B cell (primary cell): ENCODE measurements at regions not wholly inside any gene's neighbourhood (a gene's known extent, or its start where the extent isn't known, plus 50 kb on each side); places are given as distances from the start of the nearest gene placed in this dataset.

Source experiments
- ATAC-seq: fragments of 200-7000 bp; cut with Tn5 transposase; one replicate; pipeline ENCODE4 v1.10.0; 2021; ENCODE audit warnings: low read depth, mild to moderate bottlenecking, moderate number of reproducible peaks, moderate library complexity
- CTCF ChIA-PET: fragments of 350-600 bp; sonication (Branson Sonifier 250); formaldehyde crosslinking; loops from one replicate; lab custom pipeline; 2021; ENCODE audit warnings: antibody characterized with exemption, inconsistent platforms; lab: Charles Lee
- POLR2A ChIA-PET: fragments of 350-600 bp; sonication (Branson Sonifier 250); formaldehyde crosslinking; loops from one replicate; lab custom pipeline; 2021; ENCODE audit warnings: antibody characterized with exemption; lab: Charles Lee
- DNase-seq: peaks from one replicate; pipeline ENCODE4 v3.0.0; 2013
- H2AFZ ChIP-seq: 2 replicates; pipeline ENCODE4 v1.6.1; 2012; ENCODE audit warnings: mild to moderate bottlenecking, low read depth, low read length; ENCODE audit not compliant: insufficient read depth, poor library complexity, severe bottlenecking
- H3K27ac ChIP-seq, 2 donors: 1 replicate in 1 of 2; 2 replicates in 1 of 2; pipeline ENCODE4 v1.5.1; 2012 to 2013; ENCODE audit warnings: low read length in 2 of 2, mild to moderate bottlenecking in 2 of 2, moderate library complexity in 1 of 2
- H3K27me3 ChIP-seq, 4 experiments: fragments of 200-600 bp in 1 of 4; sonication (generic) in 1 of 4; replicated peaks in 1 of 4; 1 replicate in 2 of 4; 2 replicates in 2 of 4; pipeline versions ENCODE4 v1.6.1 to v1.7.0; 2013 to 2016; ENCODE audit warnings: low read length in 3 of 4, mild to moderate bottlenecking in 2 of 4, mixed read lengths in 1 of 4, moderate library complexity in 1 of 4; ENCODE audit not compliant: insufficient read depth in 4 of 4, control insufficient read depth in 3 of 4; ENCODE audit errors: control extremely low read depth in 1 of 4
- H3K36me3 ChIP-seq, 2 experiments: replicated peaks in 1 of 2; 1 replicate in 1 of 2; 2 replicates in 1 of 2; pipeline versions ENCODE4 v1.6.1 to v1.7.1; 2013; ENCODE audit warnings: low read length in 1 of 2; ENCODE audit not compliant: insufficient read depth in 2 of 2, control insufficient read depth in 1 of 2; ENCODE audit errors: control extremely low read depth in 1 of 2, extremely low read depth in 1 of 2
- H3K4me1 ChIP-seq, 2 donors: fragments of 200-600 bp in 1 of 2; sonication (generic) in 1 of 2; 1 replicate in 1 of 2; 2 replicates in 1 of 2; pipeline versions ENCODE4 v1.5.1 to v1.6.1; 2013 to 2017; ENCODE audit warnings: low read length in 2 of 2; ENCODE audit not compliant: control insufficient read depth in 2 of 2, insufficient read depth in 2 of 2
- H3K4me2 ChIP-seq: replicated peaks from 2 replicates; pipeline ENCODE3; 2012; ENCODE audit warnings: mild to moderate bottlenecking, low read depth, low read length; ENCODE audit not compliant: poor library complexity, severe bottlenecking
- H3K4me3 ChIP-seq, 5 experiments: fragments of 200-600 bp in 1 of 5; sonication (generic) in 1 of 5; 1 replicate in 3 of 5; 2 replicates in 2 of 5; pipeline versions ENCODE4 v1.5.1 to v1.7.0; 2011 to 2016; ENCODE audit warnings: low read length in 4 of 5, mild to moderate bottlenecking in 4 of 5, low read depth in 2 of 5, control low read depth in 1 of 5, moderate library complexity in 1 of 5; ENCODE audit not compliant: insufficient read depth in 1 of 5; ENCODE audit errors: control extremely low read depth in 1 of 5, extremely low read depth in 1 of 5
- H3K79me2 ChIP-seq: fragments of 200-600 bp; sonication (generic); one replicate; pipeline ENCODE4 v1.6.0; 2016; ENCODE audit warnings: low read length; ENCODE audit not compliant: control insufficient read depth, insufficient read depth
- H3K9ac ChIP-seq: fragments of 200-600 bp; sonication (generic); 2 replicates; pipeline ENCODE4 v1.6.1; 2017; ENCODE audit warnings: mild to moderate bottlenecking, low read length, moderate library complexity
- H3K9me3 ChIP-seq, 3 donors: one replicate each; pipeline versions ENCODE4 v1.6.1 to v1.7.1; 2013; ENCODE audit warnings: low read length in 2 of 3; ENCODE audit not compliant: control insufficient read depth in 2 of 3, insufficient read depth in 1 of 3; ENCODE audit errors: control extremely low read depth in 1 of 3
- H4K20me1 ChIP-seq: 2 replicates; pipeline ENCODE4 v1.6.0; 2012; ENCODE audit warnings: mild to moderate bottlenecking, low read length; ENCODE audit not compliant: insufficient read depth, control insufficient read depth, poor library complexity, severe bottlenecking
- H3K27ac Mint-ChIP-seq: one replicate; pipeline ENCODE4 v1.8.0; 2021; ENCODE audit warnings: mixed read lengths
- H3K27me3 Mint-ChIP-seq: one replicate; pipeline ENCODE4 v1.8.0; 2021; ENCODE audit warnings: mixed read lengths
- H3K4me1 Mint-ChIP-seq: one replicate; pipeline ENCODE4 v1.8.0; 2021; ENCODE audit warnings: mixed read lengths
- H3K4me3 Mint-ChIP-seq: one replicate; pipeline ENCODE4 v1.8.0; 2021; ENCODE audit warnings: mixed read lengths
- H3K9me3 Mint-ChIP-seq: one replicate; pipeline ENCODE4 v1.8.0; 2022; ENCODE audit warnings: mixed read lengths; ENCODE audit not compliant: insufficient read depth
- EZH2 ChIP-seq: IDR thresholded peaks from 2 replicates; pipeline ENCODE4 v1.6.1; 2012; ENCODE audit warnings: borderline replicate concordance, low read depth, mild to moderate bottlenecking, moderate library complexity, low read length; ENCODE audit not compliant: insufficient read depth, poor library complexity, severe bottlenecking
- WGBS: methylation state at CpG from one replicate; pipeline ENCODE4 v1.1.5; 2013; ENCODE audit warnings: missing lambda C conversion rate; ENCODE audit not compliant: insufficient coverage; 5-methylcytosine and 5-hydroxymethylcytosine counted together
- intact Hi-C: fragments of 100-400 bp; cut with micrococcal nuclease; formaldehyde crosslinking; loops from one replicate; pipeline ENCODE4 v1.10.0; 2022
- TF ChIP-seq, protein P1 (sequence below): fragments of 200-600 bp; IDR thresholded peaks from one replicate; pipeline ENCODE4 v1.8.0; 2022; ENCODE audit warnings: antibody characterized with exemption, mild to moderate bottlenecking

DNA sequence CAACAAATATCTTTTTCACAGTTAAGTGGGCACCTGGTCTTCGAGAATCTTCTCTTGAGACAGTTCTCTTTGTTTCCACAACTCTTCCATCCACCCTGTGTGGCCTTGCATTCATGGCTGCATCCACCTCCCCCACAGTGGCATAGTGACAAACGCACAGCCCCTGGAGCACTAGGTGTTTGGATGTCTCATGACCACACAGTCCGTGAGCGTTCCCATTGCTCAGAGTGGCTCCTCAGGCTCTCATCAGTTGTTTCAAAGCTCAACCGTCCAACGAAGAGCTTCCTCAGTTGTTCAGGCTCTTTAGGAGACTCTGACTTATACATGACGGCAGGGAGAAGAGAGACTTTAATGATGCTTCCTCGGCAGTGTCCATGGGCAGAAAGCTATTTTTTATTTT, 191.6 kb downstream of the CDRT15L2 start:
- H3K4me2 ChIP-seq, result no peak overlapping the region
- no peaks in the 10 kb centered on the region for H3K9me3 ChIP-seq
- ChIA-PET CTCF (no interaction called here), POLR2A (no interaction called here)
- H3K4me3 Mint-ChIP-seq, result no peak overlapping the region
- H3K27me3 ChIP-seq, result no peaks in the 10 kb centered on the region
- H3K9ac ChIP-seq, result no peak overlapping the region
- H3K27me3 Mint-ChIP-seq, result no peaks in the 10 kb centered on the region
- intact Hi-C loops, result loop anchor here (10.0 kb wide), 1 partner anchor 56 kb away; no protein-coding TSS in a partner anchor
- H3K36me3 ChIP-seq, result no peaks in the 10 kb centered on the region
- no peaks in the 10 kb centered on the region for H3K79me2 ChIP-seq
- TF ChIP-seq, protein P1, sequence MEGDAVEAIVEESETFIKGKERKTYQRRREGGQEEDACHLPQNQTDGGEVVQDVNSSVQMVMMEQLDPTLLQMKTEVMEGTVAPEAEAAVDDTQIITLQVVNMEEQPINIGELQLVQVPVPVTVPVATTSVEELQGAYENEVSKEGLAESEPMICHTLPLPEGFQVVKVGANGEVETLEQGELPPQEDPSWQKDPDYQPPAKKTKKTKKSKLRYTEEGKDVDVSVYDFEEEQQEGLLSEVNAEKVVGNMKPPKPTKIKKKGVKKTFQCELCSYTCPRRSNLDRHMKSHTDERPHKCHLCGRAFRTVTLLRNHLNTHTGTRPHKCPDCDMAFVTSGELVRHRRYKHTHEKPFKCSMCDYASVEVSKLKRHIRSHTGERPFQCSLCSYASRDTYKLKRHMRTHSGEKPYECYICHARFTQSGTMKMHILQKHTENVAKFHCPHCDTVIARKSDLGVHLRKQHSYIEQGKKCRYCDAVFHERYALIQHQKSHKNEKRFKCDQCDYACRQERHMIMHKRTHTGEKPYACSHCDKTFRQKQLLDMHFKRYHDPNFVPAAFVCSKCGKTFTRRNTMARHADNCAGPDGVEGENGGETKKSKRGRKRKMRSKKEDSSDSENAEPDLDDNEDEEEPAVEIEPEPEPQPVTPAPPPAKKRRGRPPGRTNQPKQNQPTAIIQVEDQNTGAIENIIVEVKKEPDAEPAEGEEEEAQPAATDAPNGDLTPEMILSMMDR, result no peak
- no peak for TF ChIP-seq EZH2
- no peak overlapping the region for H3K27ac ChIP-seq
- H3K4me1 Mint-ChIP-seq, result peaks cover 3% of the 10 kb centered on the region
- whole genome bisulfite sequencing, result 98% methylated on average over 6 of the region's 8 CpGs
- H3K9me3 Mint-ChIP-seq, result no peaks in the 10 kb centered on the region
- no peak overlapping the region for H3K4me3 ChIP-seq
- H3K4me1 ChIP-seq, result peaks cover 0 to 3% of the 10 kb centered on the region in 2 donors
- no peak for ATAC-seq
- H2AFZ ChIP-seq, result no peak overlapping the region
- H3K27ac Mint-ChIP-seq, result no peak overlapping the region
- no peak for DNase-seq
- H4K20me1 ChIP-seq, result no peaks in the 10 kb centered on the region

DNA sequence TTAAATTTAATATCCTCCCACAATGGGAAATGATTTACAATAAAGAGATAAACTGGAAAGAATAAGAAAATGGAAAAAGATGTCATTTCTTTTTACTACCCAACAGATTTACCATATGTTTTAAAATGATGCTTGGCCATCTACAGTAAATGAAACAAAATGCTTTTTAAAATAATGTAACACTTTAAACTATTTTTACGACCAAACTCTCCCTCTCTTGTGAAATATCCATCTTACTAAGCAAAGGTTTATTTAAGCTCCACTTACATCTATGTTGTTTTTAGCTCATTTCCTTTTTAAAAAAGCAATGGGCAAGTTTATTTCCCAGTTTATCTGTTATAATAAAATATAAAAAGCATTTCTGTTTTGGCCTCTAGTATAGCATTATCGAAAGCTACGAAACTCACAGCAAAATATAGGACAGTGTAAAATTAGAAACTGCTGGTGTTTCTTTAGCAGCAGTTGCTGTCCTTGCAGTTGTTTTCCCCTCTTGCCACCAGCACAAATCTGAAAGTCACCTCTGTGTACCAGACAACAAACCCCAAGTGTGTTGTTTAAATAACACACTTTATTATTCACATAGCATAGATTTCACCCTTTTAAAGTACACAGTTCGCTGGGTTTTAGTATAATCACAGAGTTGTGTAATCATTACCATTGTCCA, 195.1 kb downstream of the CDRT15L2 start:
- no peak for ATAC-seq
- Mint-ChIP-seq H3K4me3 (no peak overlapping the region), H3K27me3 (no peaks in the 10 kb centered on the region), H3K9me3 (peaks cover 2% of the 10 kb centered on the region), H3K4me1 (peaks cover 9% of the 10 kb centered on the region), H3K27ac (no peak overlapping the region)
- ChIA-PET POLR2A (no interaction called here), CTCF (no interaction called here)
- no CpG with 5 or more reads among the region's 4 CpGs for WGBS
- TF ChIP-seq EZH2, result no peak
- TF ChIP-seq, protein P1, result no peak
- Histone ChIP-seq H3K36me3 (no peaks in the 10 kb centered on the region), H3K27ac (no peak overlapping the region), H3K27me3 (no peaks in the 10 kb centered on the region), H3K4me2 (no peak overlapping the region), H3K9ac (no peak overlapping the region), H3K9me3 (peaks cover 4 to 18% (median 8%) of the 10 kb centered on the region in 3 donors), H2AFZ (no peak overlapping the region), H3K4me1 (peaks cover 0 to 4% of the 10 kb centered on the region in 2 donors), H4K20me1 (no peaks in the 10 kb centered on the region), H3K79me2 (no peaks in the 10 kb centered on the region), H3K4me3 (no peak overlapping the region)
- intact Hi-C loops, result loop anchor here (10.0 kb wide), 1 partner anchor 60 kb away; no protein-coding TSS in a partner anchor
- DNase-seq, result no peak
